Breast epithelium (tissue), 3 donors: ENCODE measurements at regions not wholly inside any gene's neighbourhood (a gene's known extent, or its start where the extent isn't known, plus 50 kb on each side); places are given as distances from the start of the nearest gene placed in this dataset.

Source experiments
- POLR2A ChIP-seq: fragments of 450-650 bp; IDR thresholded peaks from one replicate; pipeline ENCODE4 v1.6.1; 2016; ENCODE audit warnings: antibody characterized with exemption, mild to moderate bottlenecking, moderate library complexity
- TF ChIP-seq, protein P1 (sequence below), 3 donors: fragments of 450-650 bp; IDR thresholded peaks; one replicate each; pipeline ENCODE4 v1.5.1; 2016 to 2017; ENCODE audit warnings: antibody characterized with exemption in 3 of 3, mild to moderate bottlenecking in 3 of 3, moderate library complexity in 3 of 3

GRCh38 chr4:18134111-18134510 is 112.6 kb upstream of the LCORL start:
- TF ChIP-seq POLR2A = no peak
- TF ChIP-seq, protein P1, sequence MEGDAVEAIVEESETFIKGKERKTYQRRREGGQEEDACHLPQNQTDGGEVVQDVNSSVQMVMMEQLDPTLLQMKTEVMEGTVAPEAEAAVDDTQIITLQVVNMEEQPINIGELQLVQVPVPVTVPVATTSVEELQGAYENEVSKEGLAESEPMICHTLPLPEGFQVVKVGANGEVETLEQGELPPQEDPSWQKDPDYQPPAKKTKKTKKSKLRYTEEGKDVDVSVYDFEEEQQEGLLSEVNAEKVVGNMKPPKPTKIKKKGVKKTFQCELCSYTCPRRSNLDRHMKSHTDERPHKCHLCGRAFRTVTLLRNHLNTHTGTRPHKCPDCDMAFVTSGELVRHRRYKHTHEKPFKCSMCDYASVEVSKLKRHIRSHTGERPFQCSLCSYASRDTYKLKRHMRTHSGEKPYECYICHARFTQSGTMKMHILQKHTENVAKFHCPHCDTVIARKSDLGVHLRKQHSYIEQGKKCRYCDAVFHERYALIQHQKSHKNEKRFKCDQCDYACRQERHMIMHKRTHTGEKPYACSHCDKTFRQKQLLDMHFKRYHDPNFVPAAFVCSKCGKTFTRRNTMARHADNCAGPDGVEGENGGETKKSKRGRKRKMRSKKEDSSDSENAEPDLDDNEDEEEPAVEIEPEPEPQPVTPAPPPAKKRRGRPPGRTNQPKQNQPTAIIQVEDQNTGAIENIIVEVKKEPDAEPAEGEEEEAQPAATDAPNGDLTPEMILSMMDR (IDR thresholded peaks at IDR 0.05) = no peak
